ENCODE measurements at regions not wholly inside any gene's neighbourhood (a gene's known extent, or its start where the extent isn't known, plus 50 kb on each side); places are given as distances from the start of the nearest gene placed in this dataset.

DNA sequence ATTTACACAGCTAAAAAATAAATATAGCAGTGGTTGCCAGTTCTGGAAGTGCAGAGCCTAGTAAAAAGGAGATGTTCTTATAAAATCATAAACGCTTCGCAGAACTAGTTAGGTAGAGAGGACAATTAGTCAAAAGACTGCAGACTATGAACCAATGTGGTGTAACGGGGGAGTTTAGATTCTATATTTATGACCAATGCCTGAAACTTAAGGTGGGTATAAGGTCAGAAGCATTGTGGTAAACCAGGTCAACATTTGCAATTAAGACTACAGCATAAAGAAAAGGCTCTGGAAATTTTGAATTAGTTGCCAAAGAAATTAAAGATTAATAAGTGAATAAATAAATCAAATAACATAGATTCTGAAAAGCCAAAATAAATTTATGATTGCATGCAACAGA, 370.4 kb downstream of the PRDM9 start:
- Histone ChIP-seq H2AK9ac (replicated peaks; ENCODE audit: low read depth, low read length, poor library complexity) (no peak overlapping the region), H3K79me1 (ENCODE audit: low read depth in 1 of 2, low read length in 2 of 2) (no peaks in the 10 kb centered on the region), H3K14ac (replicated peaks; ENCODE audit: low read depth, low read length) (no peak overlapping the region), H3K23ac (ENCODE audit: low read depth, low read length) (no peak overlapping the region), H3K9ac (ENCODE audit: low read depth, low read length) (no peak overlapping the region), H4K8ac (ENCODE audit: low read depth in 2 of 2, low read length in 2 of 2) (no peak overlapping the region), H2AK5ac (ENCODE audit: low read depth, low read length) (no peak overlapping the region), H3K27me3 (ENCODE audit: control insufficient read depth, insufficient read depth, low read length) (no peaks in the 10 kb centered on the region), H3K9me3 (ENCODE audit: control insufficient read depth, insufficient read depth, low read length) (peaks cover 4% of the 10 kb centered on the region; the same call in 1 of the 2 replicates), H3K18ac (ENCODE audit: low read depth, low read length) (no peak overlapping the region), H2BK120ac (ENCODE audit: low read depth, low read length) (no peak overlapping the region), H4K91ac (ENCODE audit: insufficient read depth, low read depth, low read length) (no peak overlapping the region), H2AFZ (replicated peaks; ENCODE audit: low read length, poor library complexity) (no peak overlapping the region), H3K4me2 (ENCODE audit: low read depth, low read length) (no peak overlapping the region), H3K56ac (ENCODE audit: extremely low read depth, insufficient read depth, low read length) (no peak overlapping the region), H4K20me1 (ENCODE audit: insufficient read depth, low read length) (no peaks in the 10 kb centered on the region), H3K27ac (ENCODE audit: insufficient read depth, low read length) (no peak overlapping the region), H3K4me3 (ENCODE audit: insufficient read depth, low read depth, low read length) (no peak overlapping the region), H2BK15ac (ENCODE audit: low read depth, low read length) (no peak overlapping the region), H3K4ac (ENCODE audit: low read depth, low read length) (no peak overlapping the region), H3K9me1 (ENCODE audit: insufficient read depth, low read length) (no peaks in the 10 kb centered on the region), H4K5ac (ENCODE audit: low read depth, low read length) (no peak overlapping the region), H3K4me1 (ENCODE audit: control insufficient read depth, insufficient read depth, low read length) (no peaks in the 10 kb centered on the region), H2BK5ac (ENCODE audit: low read depth, low read length, poor library complexity, severe bottlenecking) (no peak overlapping the region), H3K36me3 (ENCODE audit: control insufficient read depth, insufficient read depth, low read length) (no peaks in the 10 kb centered on the region), H2BK20ac (ENCODE audit: low read depth, low read length) (no peak overlapping the region)
- no TSS peak for BruUV-seq (replicated peaks)
- no peak for ATAC-seq (ENCODE audit: low read depth)
- intact Hi-C loops (cut with micrococcal nuclease), result no loop called here
- ChIA-PET CTCF (no interaction called here), POLR2A (ENCODE audit: unreplicated experiment) (no interaction called here)
- WGBS, 2 experiments (ENCODE audit: extremely low coverage in 2 of 2, insufficient read length in 1 of 2), result 90% methylated on average over 2 of the region's 3 CpGs; no CpG with 5 or more reads in 1 of the 2 experiments
- no peak for TF ChIP-seq RCOR1 (IDR thresholded peaks at IDR 0.05; ENCODE audit: insufficient replicate concordance, low read length)
- no peak for TF ChIP-seq NFE2L2 (IDR thresholded peaks at IDR 0.05; ENCODE audit: low read depth, low read length)
- TF ChIP-seq, protein P1, sequence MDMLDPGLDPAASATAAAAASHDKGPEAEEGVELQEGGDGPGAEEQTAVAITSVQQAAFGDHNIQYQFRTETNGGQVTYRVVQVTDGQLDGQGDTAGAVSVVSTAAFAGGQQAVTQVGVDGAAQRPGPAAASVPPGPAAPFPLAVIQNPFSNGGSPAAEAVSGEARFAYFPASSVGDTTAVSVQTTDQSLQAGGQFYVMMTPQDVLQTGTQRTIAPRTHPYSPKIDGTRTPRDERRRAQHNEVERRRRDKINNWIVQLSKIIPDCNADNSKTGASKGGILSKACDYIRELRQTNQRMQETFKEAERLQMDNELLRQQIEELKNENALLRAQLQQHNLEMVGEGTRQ (IDR thresholded peaks at IDR 0.05; ENCODE audit: low read depth, low read length), result no peak
- no peak for TF ChIP-seq SMC3 (IDR thresholded peaks at IDR 0.05; ENCODE audit: low read depth, low read length)
- no peak for TF ChIP-seq BHLHE40 (IDR thresholded peaks at IDR 0.05; ENCODE audit: low read depth, low read length)
- no peak for TF ChIP-seq MAZ (IDR thresholded peaks at IDR 0.05; ENCODE audit: borderline replicate concordance, low read depth, low read length)
- no peak for TF ChIP-seq FOS (IDR thresholded peaks at IDR 0.05; ENCODE audit: low read depth, low read length)
- no peak for TF ChIP-seq ELK1 (IDR thresholded peaks at IDR 0.05; ENCODE audit: borderline replicate concordance, low read depth, low read length)
- TF ChIP-seq, protein P2, sequence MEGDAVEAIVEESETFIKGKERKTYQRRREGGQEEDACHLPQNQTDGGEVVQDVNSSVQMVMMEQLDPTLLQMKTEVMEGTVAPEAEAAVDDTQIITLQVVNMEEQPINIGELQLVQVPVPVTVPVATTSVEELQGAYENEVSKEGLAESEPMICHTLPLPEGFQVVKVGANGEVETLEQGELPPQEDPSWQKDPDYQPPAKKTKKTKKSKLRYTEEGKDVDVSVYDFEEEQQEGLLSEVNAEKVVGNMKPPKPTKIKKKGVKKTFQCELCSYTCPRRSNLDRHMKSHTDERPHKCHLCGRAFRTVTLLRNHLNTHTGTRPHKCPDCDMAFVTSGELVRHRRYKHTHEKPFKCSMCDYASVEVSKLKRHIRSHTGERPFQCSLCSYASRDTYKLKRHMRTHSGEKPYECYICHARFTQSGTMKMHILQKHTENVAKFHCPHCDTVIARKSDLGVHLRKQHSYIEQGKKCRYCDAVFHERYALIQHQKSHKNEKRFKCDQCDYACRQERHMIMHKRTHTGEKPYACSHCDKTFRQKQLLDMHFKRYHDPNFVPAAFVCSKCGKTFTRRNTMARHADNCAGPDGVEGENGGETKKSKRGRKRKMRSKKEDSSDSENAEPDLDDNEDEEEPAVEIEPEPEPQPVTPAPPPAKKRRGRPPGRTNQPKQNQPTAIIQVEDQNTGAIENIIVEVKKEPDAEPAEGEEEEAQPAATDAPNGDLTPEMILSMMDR (conservative IDR thresholded peaks at IDR 0.05; ENCODE audit: low read depth, low read length), result no peak
- no peak for TF ChIP-seq RFX5 (IDR thresholded peaks at IDR 0.05; ENCODE audit: low read depth, low read length)
- no peak for TF ChIP-seq CEBPB (IDR thresholded peaks at IDR 0.05; ENCODE audit: low read depth, low read length)
- TF ChIP-seq MXI1 (IDR thresholded peaks at IDR 0.05; ENCODE audit: borderline replicate concordance, low read depth, low read length), result no peak
- DNase-seq, result no peak
- in situ Hi-C loops (cut with MboI; ENCODE audit: low sequenced_read_pairs), result no loop called here
- dilution Hi-C loops (cut with HindIII; ENCODE audit: low sequenced_read_pairs, unreplicated experiment), result no loop called here

Data from IMR-90 (cell line).